Peyer's patch (tissue), 4 donors: ENCODE measurements at regions not wholly inside any gene's neighbourhood (a gene's known extent, or its start where the extent isn't known, plus 50 kb on each side); places are given as distances from the start of the nearest gene placed in this dataset.

Source experiments
- DNase-seq, 3 donors: peaks; one replicate each; pipeline ENCODE4 v3.0.0-alpha.2; 2017 to 2019
- H3K27ac ChIP-seq, 4 donors: fragments of 200-600 bp; sonication (generic); one replicate each; pipeline ENCODE4 v1.5.1; 2016 to 2019
- H3K27me3 ChIP-seq, 2 donors: fragments of 200-600 bp; sonication (generic); one replicate each; pipeline ENCODE4 v1.5.1; 2019
- H3K36me3 ChIP-seq, 3 donors: fragments of 200-600 bp; sonication (generic); one replicate each; pipeline ENCODE4 v1.5.1; 2016 to 2019
- H3K4me1 ChIP-seq, 4 donors: fragments of 200-600 bp; sonication (generic); one replicate each; pipeline ENCODE4 v1.5.1; 2016 to 2019
- H3K4me3 ChIP-seq, 4 donors: fragments of 200-600 bp; sonication (generic); 1 replicate in 3 of 4; 2 replicates in 1 of 4; pipeline ENCODE4 v1.5.1; 2016 to 2019; ENCODE audit warnings: mild to moderate bottlenecking in 1 of 4
- H3K9me3 ChIP-seq, 4 donors: fragments of 200-600 bp; sonication (generic); one replicate each; pipeline ENCODE4 v1.5.1; 2016 to 2019; ENCODE audit warnings: mild to moderate bottlenecking in 1 of 4
- POLR2A ChIP-seq, 2 donors: fragments of 450-650 bp; IDR thresholded peaks; one replicate each; pipeline ENCODE4 v1.5.1; 2017; ENCODE audit warnings: antibody characterized with exemption in 2 of 2, mild to moderate bottlenecking in 2 of 2, moderate library complexity in 2 of 2
- TF ChIP-seq, protein P1 (sequence below), 6 experiments: fragments of 450-650 bp in 4 of 6; fragments of 200-600 bp in 2 of 6; sonication (generic) in 1 of 6; IDR thresholded peaks; one replicate each; pipeline ENCODE4 v1.5.1; 2017 to 2019; ENCODE audit warnings: antibody characterized with exemption in 6 of 6, mild to moderate bottlenecking in 3 of 6, moderate library complexity in 1 of 6

DNA sequence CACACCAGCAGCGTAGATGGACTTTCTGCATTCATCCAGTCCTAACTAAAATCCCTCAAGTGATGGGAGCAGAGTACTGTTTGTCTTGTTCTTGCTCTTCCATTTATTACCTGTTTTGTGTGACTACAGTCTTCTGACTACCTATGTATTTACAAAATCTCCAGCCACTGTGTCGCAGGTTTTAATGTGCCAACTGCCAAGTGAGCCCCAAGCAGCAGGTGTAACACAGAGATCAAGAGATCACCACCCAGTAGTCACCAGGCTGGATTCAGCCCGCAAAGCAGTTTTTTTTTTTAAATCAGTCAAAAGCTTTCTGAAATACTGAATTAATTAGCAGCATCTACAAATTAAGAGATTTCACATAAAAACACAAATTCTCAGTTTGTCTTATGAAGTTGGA is 724.1 kb upstream of the USP15 start:
- H3K27me3 ChIP-seq = no peaks in the 10 kb centered on the region
- H3K36me3 ChIP-seq = no peaks in the 10 kb centered on the region
- H3K27ac ChIP-seq = no peak overlapping the region
- no peaks in the 10 kb centered on the region for H3K4me1 ChIP-seq
- DNase-seq = no peak
- no peaks in the 10 kb centered on the region for H3K9me3 ChIP-seq
- no peak overlapping the region for H3K4me3 ChIP-seq
- TF ChIP-seq POLR2A (IDR thresholded peaks at IDR 0.05) = no peak
- TF ChIP-seq, protein P1, sequence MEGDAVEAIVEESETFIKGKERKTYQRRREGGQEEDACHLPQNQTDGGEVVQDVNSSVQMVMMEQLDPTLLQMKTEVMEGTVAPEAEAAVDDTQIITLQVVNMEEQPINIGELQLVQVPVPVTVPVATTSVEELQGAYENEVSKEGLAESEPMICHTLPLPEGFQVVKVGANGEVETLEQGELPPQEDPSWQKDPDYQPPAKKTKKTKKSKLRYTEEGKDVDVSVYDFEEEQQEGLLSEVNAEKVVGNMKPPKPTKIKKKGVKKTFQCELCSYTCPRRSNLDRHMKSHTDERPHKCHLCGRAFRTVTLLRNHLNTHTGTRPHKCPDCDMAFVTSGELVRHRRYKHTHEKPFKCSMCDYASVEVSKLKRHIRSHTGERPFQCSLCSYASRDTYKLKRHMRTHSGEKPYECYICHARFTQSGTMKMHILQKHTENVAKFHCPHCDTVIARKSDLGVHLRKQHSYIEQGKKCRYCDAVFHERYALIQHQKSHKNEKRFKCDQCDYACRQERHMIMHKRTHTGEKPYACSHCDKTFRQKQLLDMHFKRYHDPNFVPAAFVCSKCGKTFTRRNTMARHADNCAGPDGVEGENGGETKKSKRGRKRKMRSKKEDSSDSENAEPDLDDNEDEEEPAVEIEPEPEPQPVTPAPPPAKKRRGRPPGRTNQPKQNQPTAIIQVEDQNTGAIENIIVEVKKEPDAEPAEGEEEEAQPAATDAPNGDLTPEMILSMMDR (IDR thresholded peaks at IDR 0.05) = no peak

DNA sequence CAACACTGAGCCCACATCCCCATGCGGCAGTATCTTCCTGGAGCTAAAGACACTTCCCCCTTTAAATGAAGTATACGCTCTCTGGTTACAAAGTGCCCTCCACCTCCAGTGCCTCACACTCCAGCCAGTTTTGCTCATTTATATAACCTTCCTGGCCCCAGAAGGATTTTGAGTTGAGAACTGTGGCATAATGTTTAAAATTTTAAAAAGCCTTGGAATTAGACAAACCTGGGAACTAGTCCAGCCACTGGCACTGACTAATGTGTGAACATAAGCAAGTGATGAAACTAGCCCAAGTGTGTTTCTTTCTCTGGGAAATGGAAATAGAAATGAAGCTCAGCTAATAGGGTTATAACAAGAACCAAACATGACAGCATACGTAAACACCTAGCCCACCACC is 723.7 kb upstream of the USP15 start:
- TF ChIP-seq, protein P1 (IDR thresholded peaks at IDR 0.05) = no peak
- no peak for TF ChIP-seq POLR2A (IDR thresholded peaks at IDR 0.05)
- H3K27me3 ChIP-seq = no peaks in the 10 kb centered on the region
- no peak for DNase-seq

DNA sequence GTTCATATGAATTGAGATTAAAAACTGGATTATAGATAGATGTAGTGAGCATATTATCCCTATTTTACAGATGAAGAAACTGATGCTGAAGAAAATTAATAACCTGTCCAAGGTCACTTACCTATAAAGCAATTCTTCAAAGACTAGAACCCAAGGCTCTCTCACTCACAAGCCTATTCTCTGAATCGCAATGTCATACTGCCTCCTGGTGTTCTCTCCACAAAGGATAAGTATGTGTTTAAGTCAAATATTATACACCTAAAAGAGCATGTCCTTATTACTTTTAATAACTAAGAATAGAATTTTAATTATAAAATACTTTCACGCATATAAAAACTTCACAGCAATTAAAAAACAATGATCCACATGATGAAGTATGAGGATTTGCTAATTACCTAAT is 721.3 kb upstream of the USP15 start:
- no peak overlapping the region for H3K27ac ChIP-seq
- H3K36me3 ChIP-seq = no peaks in the 10 kb centered on the region
- TF ChIP-seq, protein P1 (IDR thresholded peaks at IDR 0.05) = no peak
- no peak for TF ChIP-seq POLR2A (IDR thresholded peaks at IDR 0.05)
- no peak overlapping the region for H3K4me3 ChIP-seq
- DNase-seq = no peak
- no peaks in the 10 kb centered on the region for H3K9me3 ChIP-seq
- H3K27me3 ChIP-seq = no peaks in the 10 kb centered on the region
- no peaks in the 10 kb centered on the region for H3K4me1 ChIP-seq

More for the DNA sequence above, 723.7 kb upstream of the USP15 start:
- no peaks in the 10 kb centered on the region for H3K9me3 ChIP-seq
- H3K36me3 ChIP-seq = no peaks in the 10 kb centered on the region
- no peaks in the 10 kb centered on the region for H3K4me1 ChIP-seq
- H3K4me3 ChIP-seq = no peak overlapping the region
- H3K27ac ChIP-seq = no peak overlapping the region

DNA sequence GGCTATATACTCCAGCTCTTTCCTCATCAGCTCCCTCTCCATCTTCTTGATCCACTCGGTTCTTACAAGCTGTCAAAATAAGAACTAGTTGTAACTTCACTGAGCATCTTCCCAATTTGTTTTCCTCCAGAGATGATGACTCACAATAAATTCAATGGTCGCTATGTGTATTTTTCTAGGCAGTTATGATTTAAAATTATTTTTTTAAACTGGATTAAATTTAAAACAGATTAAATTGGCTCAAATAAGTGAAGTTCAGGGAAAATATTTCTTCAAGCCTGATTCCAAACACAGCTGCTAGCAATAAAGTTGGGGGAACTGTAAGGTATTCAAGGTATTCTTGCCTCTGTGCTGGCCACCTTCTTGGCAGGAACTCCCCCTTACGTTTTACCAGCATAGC is 717.7 kb upstream of the USP15 start:
- no peaks in the 10 kb centered on the region for H3K9me3 ChIP-seq
- H3K27me3 ChIP-seq = no peaks in the 10 kb centered on the region
- TF ChIP-seq, protein P1 (IDR thresholded peaks at IDR 0.05) = no peak
- TF ChIP-seq POLR2A (IDR thresholded peaks at IDR 0.05) = no peak
- DNase-seq = no peak
- H3K4me1 ChIP-seq = no peaks in the 10 kb centered on the region
- H3K36me3 ChIP-seq = no peaks in the 10 kb centered on the region
- no peak overlapping the region for H3K4me3 ChIP-seq
- no peak overlapping the region for H3K27ac ChIP-seq

DNA sequence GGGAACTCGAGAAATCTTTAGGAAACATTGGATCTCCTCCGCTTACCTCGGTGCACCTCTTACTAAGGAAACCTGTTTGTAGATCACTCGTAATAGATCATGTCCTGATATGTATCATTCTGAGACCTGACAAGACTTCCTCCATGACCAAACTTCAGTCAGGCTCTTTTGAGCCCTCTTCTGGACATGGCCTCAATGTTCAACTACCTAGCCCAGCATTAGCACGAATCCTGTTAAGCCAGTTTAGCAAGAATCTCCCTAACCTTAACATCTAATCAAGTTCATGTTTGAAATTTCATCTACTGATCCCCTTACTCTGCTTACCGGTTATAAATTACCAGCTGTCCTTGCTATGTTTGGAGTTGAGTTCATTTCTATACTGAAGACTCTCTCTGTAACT is 713.9 kb upstream of the USP15 start:
- no peaks in the 10 kb centered on the region for H3K27me3 ChIP-seq
- DNase-seq = no peak

More for the DNA sequence above, 713.9 kb upstream of the USP15 start:
- H3K4me1 ChIP-seq = no peaks in the 10 kb centered on the region
- no peak overlapping the region for H3K27ac ChIP-seq
- H3K36me3 ChIP-seq = no peaks in the 10 kb centered on the region
- no peak overlapping the region for H3K4me3 ChIP-seq
- no peak for TF ChIP-seq POLR2A (IDR thresholded peaks at IDR 0.05)
- TF ChIP-seq, protein P1 (IDR thresholded peaks at IDR 0.05) = no peak
- no peaks in the 10 kb centered on the region for H3K9me3 ChIP-seq
